ENCODE measurements at regions not wholly inside any gene's neighbourhood (a gene's known extent, or its start where the extent isn't known, plus 50 kb on each side); places are given as distances from the start of the nearest gene placed in this dataset.

DNA sequence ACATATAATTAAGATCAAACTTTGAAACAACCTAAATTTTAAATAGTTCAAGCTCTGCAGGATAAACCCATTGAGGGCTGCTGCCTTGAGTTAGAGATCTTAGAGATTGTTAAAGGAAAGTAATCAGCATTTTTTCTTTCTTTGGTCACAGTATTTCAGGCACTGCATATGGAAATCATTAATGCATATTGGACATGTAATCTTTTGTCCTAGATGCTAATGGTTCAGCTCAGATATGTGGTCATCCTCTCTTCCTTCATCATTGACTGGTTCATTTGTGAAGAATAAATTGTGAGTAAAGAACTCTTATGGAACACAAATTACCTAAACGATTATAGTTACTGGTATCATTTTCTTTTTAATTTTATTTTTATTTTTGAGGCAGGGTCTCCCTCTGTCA lies 82.0 kb upstream of the PRLR start:
- no peak for DNase-seq

DNA sequence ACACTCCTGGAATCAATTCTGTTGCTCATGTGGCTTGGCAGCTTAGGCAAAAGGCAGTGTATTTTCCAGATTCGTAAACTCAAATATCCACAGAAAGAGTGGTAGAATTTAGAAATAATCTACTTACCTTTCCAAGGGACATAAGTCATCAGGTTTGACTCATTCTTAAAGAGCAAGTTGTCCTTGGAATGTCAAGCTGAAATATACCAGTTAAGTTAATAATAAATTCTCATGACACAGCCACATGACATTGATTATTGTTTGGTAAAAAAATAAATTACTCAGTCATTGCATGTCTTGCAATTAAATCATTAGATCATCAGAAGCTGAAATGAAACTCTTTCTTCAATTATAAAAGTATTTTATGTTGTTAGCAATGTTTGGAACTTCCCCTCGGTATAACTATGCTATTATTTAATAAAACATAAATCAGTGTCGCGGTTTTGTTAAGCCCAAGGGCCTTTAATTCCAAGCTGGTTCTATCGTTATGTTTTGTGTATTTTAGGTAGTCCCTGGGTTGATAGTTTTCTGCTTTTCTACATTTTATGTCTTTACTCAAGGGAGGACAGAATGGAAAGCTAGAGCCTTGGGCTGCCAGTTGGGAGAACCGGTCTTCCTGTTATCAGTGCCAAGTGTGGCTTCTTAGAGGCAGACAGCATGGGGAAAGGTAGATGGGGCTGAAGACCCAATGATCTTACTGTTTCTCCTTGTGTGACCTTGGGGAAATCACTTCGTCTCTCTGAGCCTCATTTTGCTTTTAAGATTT lies 79.3 kb upstream of the PRLR start:
- no peak for DNase-seq

DNA sequence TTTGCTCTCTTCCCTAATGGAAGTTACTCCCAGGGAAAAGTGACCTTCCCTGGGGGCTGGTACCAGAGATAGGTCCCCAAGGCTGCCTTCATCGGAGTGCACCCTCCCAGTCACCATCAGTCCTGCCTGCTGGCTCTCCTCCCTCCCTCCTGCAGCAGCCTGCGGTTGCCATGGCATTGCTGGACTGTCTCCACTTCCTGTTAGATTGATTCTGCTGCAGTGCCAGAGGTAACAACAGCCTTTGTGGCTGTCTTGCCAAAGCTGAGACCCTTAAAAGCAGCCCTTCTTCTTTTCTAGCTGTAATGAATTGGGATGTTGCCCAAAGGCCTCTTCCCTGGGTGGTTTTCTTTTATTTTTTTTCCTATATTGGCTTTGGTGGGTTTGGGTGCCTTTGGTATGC lies 78.1 kb upstream of the PRLR start:
- no peak for DNase-seq

DNA sequence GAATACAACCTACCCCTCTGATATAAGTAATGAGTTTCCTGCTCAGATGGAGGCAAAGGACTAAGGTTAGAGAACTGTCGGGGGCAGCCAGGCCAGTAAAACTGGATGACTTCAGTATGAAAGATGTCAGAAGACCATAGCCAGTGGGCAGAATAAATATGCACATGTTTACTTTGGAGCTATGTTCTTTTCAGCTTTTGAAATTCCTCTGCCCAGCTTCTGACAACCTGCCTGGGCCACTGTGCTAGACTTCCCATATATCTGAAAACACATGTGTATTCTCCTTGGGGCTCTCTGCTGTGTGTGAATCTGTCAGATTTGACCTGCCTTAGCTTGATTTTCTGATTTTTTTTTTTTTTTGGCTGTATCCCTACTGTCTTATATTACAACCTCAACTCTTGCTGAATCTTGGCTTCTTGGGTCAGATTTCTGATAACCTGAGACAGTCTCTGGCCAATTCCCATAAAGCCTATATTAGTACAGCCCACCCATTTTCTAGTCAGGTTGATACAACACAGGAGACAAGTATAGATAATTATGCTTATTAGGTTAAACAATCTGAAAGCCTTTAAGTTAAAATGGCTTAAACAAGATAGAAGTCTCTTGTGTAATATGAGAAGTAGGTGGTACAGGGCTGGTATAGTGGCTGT lies 76.6 kb upstream of the PRLR start:
- DNase-seq, result no peak

DNA sequence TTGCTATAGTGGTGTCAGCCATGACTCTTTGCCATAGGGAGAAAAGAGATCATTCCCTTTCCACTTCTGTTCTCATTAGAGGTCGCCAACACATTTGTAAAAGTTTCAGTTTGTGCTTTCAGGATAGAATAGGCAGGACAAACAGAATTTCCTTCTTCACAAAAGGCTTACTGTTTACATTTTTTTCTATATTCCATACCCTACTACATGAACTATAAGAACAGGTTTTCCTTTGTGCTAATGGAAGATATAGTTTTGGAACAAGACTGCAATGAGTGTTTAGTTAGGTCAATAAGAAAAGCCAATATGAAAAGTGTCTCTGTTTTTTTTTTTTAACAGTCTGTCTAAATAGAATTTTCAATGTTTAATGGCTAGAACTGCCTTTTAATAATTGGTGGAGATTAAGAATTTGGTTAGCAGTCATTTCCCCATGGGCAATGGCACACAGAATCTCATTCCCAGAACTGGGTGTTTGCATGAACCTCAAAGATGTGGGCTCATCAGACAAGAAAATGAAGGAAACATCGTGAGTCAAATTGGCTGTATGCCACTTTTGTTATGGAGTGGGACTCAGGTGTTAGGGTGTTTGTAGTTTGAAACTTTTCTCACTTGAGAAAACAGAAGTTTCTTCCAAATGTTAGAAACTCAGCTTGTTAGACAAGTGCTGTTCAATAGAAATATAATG lies 75.2 kb upstream of the PRLR start:
- no peak for DNase-seq

DNA sequence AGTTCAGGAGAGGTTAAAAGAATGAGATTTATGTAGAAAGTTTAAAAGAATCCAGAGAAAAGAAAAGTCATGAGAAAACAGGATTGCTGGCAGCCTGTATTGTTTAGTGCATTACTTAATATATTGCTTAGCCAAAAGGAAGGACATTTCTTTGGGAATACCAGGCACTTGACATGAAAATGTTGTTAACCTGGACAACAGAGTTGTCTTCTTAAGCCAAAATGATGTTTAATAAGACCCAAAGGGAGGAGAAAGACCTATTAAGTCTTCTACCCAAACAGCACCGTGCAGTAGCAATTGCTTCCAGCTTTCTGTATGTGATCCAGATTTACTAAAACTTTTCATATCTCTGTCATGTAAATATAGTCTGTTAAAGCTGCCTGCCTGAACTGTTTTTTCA lies 74.0 kb upstream of the PRLR start:
- DNase-seq, result no peak

DNA sequence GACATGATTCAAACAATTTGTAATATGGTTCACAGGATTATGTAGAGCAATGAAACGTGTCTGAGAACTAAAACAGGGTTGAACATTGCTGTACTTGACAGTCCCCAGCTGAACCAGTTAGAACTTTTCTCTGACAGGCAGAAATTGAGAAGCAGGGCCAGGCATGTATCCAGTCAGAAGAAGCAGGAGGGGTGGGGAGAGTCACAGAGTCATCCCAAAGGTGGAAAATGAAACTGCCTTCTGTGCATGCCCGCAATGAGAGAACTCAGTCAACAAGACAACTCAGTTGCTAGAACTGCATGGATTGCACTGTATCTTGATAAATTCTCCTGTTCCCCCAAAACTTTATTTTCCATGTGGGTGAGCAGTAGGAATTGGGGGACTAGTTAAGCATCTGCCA lies 72.9 kb upstream of the PRLR start:
- no peak for DNase-seq

DNA sequence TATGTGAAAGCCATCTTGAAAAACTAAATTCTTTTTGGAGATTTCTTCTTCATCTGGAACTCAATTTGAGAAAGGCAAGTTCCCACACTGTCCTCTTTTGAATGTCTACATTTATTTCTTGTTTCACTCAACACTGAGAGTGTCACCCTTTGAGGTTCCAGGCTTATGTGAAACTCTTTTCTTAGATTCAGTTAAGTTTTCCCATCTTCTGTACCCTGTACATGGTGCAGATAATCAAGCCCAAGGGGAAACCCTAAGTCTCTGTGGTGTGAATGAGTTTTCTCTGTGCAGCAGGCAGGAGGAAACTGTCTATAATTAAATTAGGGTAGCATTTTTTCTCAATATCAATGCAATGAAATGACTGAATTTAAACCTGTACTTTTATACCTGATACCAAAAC lies 72.3 kb upstream of the PRLR start:
- DNase-seq, result no peak

DNA sequence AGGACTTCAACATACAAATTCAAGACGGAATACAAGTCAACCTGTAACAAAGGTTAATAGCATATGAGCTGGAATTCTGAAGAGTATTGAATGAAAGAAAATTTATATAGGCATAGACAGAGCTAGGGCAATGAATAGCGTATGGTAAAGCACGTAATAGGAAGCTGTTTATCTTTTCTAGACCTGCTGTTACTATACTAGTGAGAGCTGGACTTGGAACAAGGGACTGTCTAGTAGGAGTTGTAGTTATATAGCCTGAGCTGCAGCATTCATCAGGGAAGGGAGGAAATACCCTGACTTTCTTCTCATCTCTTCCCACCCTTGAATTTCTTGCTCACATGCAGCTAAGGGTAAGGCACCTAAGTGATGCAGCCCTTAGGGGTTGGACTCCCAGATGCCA lies 67.5 kb upstream of the PRLR start:
- DNase-seq, result no peak

DNA sequence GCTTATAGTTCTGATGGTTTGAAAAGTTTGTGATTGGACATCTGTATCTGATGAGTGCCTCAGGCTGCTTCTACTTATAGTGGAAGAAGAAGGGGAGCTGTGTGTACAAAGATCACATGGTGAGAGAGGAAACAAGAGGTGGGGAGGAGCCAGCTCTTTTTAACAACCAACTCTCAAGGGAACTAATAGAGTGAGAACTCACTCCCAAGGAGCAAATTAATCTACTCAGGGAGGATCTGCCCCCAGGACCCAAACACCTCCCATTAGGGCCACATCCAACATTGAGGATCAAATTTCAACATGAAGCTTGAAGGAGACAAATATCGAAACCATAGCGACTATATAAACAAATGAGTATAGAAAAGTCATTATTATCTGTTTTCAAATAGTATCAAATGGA lies 64.7 kb upstream of the PRLR start:
- no peak for DNase-seq

DNA sequence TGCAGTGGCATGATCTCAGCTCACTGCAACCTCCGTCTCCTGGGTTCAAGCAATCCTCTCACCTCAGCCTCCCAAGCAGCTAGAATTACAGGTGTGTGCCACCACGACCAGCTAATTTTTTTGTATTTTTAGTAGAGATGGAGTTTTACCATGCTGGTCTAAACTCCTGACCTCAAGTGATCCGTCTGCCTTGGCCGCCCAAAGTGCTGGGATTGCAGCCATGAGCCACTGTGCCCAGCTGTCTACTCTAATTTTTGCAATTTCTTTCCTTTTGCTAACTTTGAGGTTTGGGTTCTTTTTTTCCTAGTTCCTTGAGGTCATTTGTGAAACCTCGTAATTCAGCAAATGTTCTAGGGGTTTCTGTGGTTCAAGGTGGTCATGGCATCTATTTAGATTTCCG lies 63.7 kb upstream of the PRLR start:
- no peak for DNase-seq

DNA sequence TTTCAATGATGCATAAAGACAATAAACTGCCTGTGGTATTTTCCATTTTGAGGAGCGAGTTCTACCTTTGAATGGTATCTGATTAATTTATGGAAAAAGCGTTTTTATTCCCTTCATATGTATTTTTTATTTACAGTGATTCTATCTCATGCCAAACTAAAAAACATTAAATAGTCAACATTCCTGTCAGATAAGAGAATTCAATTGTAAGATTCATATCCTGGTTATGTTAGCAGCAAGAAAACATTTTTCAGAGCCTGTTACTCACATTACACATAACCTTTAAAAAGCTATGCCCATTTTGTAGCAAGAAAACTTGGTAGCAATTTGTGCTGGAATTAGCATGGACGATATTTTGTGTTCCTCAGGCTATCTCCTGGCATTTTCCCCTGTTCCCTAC lies 55.1 kb upstream of the PRLR start:
- DNase-seq, result no peak

DNA sequence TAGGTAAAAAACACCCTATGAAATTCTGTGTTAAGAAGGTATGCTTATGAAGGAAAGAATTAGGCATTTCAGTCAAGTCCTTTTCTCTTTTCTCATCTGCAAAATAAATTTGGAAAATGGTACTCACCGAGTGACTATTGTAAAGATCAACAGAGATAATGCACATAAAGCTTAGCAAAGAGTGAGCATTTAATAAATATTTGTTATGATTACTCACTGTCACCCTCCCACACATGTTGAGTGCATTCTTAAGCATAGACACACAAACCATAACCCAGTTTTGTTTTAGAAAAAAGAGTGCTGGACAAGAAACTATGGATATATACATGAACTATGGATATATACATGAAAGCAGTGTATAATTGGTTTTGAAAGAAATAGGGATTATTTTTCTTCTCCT lies 54.7 kb upstream of the PRLR start:
- no peak for DNase-seq

DNA sequence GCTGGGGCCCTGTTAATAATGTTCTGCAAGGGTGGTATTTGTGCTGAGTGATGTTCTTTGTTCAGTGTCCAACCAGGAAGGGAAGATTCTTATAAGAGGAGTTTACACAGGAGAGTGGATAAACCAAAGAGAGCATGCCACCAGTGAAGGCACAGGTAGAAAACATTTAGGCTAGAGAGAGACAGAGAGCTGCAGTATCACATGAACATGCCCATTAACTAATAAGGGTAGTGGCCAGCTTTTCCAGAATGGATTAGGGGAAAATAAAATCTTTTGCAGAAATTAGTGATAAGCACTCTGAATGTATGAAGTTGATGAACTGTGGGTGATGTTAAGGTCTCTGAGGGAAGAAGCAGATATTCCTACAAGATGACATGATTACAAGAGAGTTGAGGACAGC lies 54.1 kb upstream of the PRLR start:
- no peak for DNase-seq

DNA sequence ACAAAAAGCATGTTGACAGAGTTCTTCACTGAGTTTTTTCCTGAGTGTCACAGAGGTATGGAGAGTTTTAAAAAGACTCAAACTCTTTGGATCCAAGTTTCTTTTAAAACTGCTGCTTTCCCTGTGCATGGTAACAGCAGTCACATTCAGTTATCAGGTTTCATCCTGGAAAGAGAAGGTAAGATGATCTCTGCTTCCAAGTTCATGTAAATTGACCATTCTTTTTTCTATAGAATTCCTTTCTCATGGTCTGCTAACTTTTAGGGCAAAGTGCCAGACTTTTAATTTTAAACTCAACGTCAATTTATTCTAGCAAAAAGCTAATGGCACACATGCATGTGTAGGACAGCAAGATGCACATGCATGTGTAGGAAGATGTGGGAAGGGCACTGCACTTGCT lies 52.5 kb upstream of the PRLR start:
- no peak for DNase-seq

DNA sequence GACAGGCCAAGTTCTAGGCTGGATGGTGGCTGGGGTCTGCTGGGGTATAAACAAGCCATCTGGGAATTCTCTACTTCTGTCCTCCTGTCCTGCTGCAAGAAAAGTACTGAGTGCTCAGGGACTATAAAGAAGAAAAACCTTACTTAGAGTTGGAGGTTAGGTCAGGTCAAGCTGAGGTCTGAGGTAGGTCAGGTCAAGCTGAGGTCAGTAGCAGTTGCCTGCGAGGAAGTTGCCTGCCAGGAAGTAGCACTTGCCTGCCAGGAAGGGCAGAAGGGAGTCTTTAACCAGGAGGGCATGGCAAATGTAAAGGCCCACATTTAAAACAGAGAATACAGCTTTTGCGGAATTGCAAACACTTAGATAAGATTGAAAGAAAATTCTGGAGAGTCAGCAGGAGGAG lies 51.3 kb upstream of the PRLR start:
- DNase-seq, result no peak

Measured in activated naive CD4-positive, alpha-beta T cell treated with Interleukin-2 at 50 U/mL for 16 hours (primary cell).